ENCODE measurements at regions not wholly inside any gene's neighbourhood (a gene's known extent, or its start where the extent isn't known, plus 50 kb on each side); places are given as distances from the start of the nearest gene placed in this dataset.

GRCh38 chr13:30037766-30038165 is 187.3 kb upstream of the UBL3 start:
- Histone ChIP-seq H3K36me3 (ENCODE audit: control insufficient read depth in 2 of 4, insufficient read depth in 4 of 4, low read length in 3 of 4) (no peaks in the 10 kb centered on the region), H4K8ac (ENCODE audit: extremely low read depth, insufficient read depth, low read length) (no peak overlapping the region), H3K4me3 (ENCODE audit: extremely low read depth in 1 of 4, insufficient read depth in 2 of 4, low read depth in 3 of 4, low read length in 4 of 4) (no peak overlapping the region), H3K27ac (ENCODE audit: low read depth, low read length) (no peak overlapping the region), H2BK5ac (ENCODE audit: low read depth, low read length) (no peak overlapping the region; the same call in 1 of the 2 replicates), H3K23me2 (ENCODE audit: low read depth, low read length) (no peaks in the 10 kb centered on the region), H4K20me1 (replicated peaks in 1 of 2; ENCODE audit: control insufficient read depth in 1 of 2, insufficient read depth in 2 of 2, low read length in 2 of 2) (no peaks in the 10 kb centered on the region), H2AK5ac (ENCODE audit: low read depth, low read length) (no peak overlapping the region), H2BK15ac (ENCODE audit: low read length) (0 out of 2 replicates have a peak overlapping the region, but pooled peaks have one; percentile 4), H3K4me1 (replicated peaks in 1 of 4; ENCODE audit: control insufficient read depth in 3 of 4, insufficient read depth in 4 of 4, low read length in 3 of 4) (peaks cover 0 to 7% (median 5%) of the 10 kb centered on the region in 4 experiments; a peak in 3 of 7 replicates), H2AFZ (ENCODE audit: low read length) (no peak overlapping the region), H2BK120ac (replicated peaks; ENCODE audit: low read depth, low read length) (no peak overlapping the region), H3K4me2 (ENCODE audit: insufficient read depth in 1 of 2, low read depth in 2 of 2, low read length in 2 of 2) (peak overlapping the region in 1 of 2 experiments; percentile 4; a peak in 1 of 4 replicates), H2BK20ac (ENCODE audit: low read length) (0 out of 2 replicates have a peak overlapping the region, but pooled peaks have one; percentile 87), H3K18ac (ENCODE audit: extremely low read depth, low read length) (no peak overlapping the region), H2BK12ac (ENCODE audit: low read depth, low read length) (peak overlapping the region; percentile 70; the same call in 1 of the 2 replicates), H3K9me3 (ENCODE audit: insufficient read depth in 2 of 2, low read depth in 1 of 2, low read length in 1 of 2) (no peaks in the 10 kb centered on the region), H3K9ac (replicated peaks in 1 of 4; ENCODE audit: extremely low read depth in 1 of 4, low read depth in 3 of 4, low read length in 3 of 4) (no peak overlapping the region), H4K5ac (ENCODE audit: insufficient read length, low read depth, low read length) (no peak overlapping the region), H3K23ac (ENCODE audit: insufficient read length) (no peak overlapping the region), H3K27me3 (replicated peaks in 1 of 4; ENCODE audit: control insufficient read depth in 3 of 4, extremely low read depth in 1 of 4, insufficient read depth in 3 of 4, low read length in 3 of 4) (no peaks in the 10 kb centered on the region), H3K4ac (replicated peaks; ENCODE audit: insufficient read length, low read depth, low read length) (peak overlapping the region; percentile 47), H3K14ac (ENCODE audit: insufficient read length) (no peak overlapping the region), H4K91ac (replicated peaks; ENCODE audit: insufficient read length, low read length) (no peak overlapping the region), H3K56ac (replicated peaks; ENCODE audit: insufficient read length, low read depth, low read length) (no peak overlapping the region), H3K79me1 (ENCODE audit: low read depth, low read length) (no peaks in the 10 kb centered on the region), H3K79me2 (ENCODE audit: control insufficient read depth in 1 of 2, insufficient read depth in 2 of 2, low read length in 2 of 2) (no peaks in the 10 kb centered on the region)
- FAIRE-seq (no peak), DNase-seq (ENCODE audit: low read depth in 1 of 2, low spot score in 2 of 2) (no peak)
- ChIA-PET POLR2A (ENCODE audit: partially characterized antibody) (no interaction called here), CTCF (ENCODE audit: partially characterized antibody) (interaction anchor here (1.1 kb wide), 1 partner anchor 9 kb away, joined by 4 read pairs; no protein-coding TSS in a partner anchor)
- WGBS, 2 experiments (ENCODE audit: extremely low coverage in 1 of 2, insufficient coverage in 1 of 2, insufficient read length in 1 of 2, insufficient replicate concordance in 2 of 2, low coverage in 1 of 2, low lambda C conversion rate in 2 of 2, missing lambda C conversion rate in 1 of 2) = 84% methylated on average over 4 of the region's 4 CpGs; no CpG with 5 or more reads in 1 of the 2 experiments
- TF ChIP-seq GABPA (IDR thresholded peaks at IDR 0.05; ENCODE audit: borderline replicate concordance, insufficient read depth, low read length) = no peak
- TF ChIP-seq RFX5 (IDR thresholded peaks at IDR 0.05; ENCODE audit: borderline replicate concordance, low read depth, low read length) = no peak
- no peak for TF ChIP-seq KDM1A (IDR thresholded peaks at IDR 0.05; ENCODE audit: borderline replicate concordance, low read length)
- no peak for TF ChIP-seq SUZ12 (IDR thresholded peaks at IDR 0.05; ENCODE audit: low read length)
- no peak for TF ChIP-seq NRF1 (IDR thresholded peaks at IDR 0.05; ENCODE audit: low read depth, low read length)
- TF ChIP-seq TCF12 (IDR thresholded peaks at IDR 0.05; ENCODE audit: low read depth, low read length) = no peak
